ENCODE measurements at regions not wholly inside any gene's neighbourhood (a gene's known extent, or its start where the extent isn't known, plus 50 kb on each side); places are given as distances from the start of the nearest gene placed in this dataset.

DNA sequence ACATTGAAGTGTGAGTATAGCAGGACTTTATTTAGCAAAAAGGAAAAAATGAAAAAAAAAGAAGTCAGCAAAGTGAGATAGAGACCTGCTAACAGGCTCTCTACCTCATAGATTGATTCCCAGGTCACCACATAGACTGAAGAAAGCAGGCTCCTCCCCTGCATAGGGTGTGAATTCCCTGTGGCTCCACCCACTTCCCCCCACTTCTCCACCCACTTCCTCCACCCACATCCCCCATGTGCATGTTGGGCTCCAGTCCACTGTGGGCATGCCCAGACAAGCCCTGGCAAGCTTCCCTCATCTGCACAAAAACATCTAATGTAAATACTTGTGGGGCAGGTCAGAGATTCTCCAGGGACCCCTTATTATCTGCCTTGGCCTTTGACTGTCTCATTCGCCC lies 97.8 kb downstream of the TMEM47 start:
- TF ChIP-seq, protein P1, sequence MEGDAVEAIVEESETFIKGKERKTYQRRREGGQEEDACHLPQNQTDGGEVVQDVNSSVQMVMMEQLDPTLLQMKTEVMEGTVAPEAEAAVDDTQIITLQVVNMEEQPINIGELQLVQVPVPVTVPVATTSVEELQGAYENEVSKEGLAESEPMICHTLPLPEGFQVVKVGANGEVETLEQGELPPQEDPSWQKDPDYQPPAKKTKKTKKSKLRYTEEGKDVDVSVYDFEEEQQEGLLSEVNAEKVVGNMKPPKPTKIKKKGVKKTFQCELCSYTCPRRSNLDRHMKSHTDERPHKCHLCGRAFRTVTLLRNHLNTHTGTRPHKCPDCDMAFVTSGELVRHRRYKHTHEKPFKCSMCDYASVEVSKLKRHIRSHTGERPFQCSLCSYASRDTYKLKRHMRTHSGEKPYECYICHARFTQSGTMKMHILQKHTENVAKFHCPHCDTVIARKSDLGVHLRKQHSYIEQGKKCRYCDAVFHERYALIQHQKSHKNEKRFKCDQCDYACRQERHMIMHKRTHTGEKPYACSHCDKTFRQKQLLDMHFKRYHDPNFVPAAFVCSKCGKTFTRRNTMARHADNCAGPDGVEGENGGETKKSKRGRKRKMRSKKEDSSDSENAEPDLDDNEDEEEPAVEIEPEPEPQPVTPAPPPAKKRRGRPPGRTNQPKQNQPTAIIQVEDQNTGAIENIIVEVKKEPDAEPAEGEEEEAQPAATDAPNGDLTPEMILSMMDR (IDR thresholded peaks at IDR 0.05; ENCODE audit: unreplicated experiment in 3 of 3), result no peak
- H3K27ac Mint-ChIP-seq, result no peak overlapping the region
- H3K4me1 Mint-ChIP-seq, result no peaks in the 10 kb centered on the region
- no peak overlapping the region for H3K4me3 Mint-ChIP-seq
- H3K9me3 Mint-ChIP-seq, result no peaks in the 10 kb centered on the region
- H3K36me3 Mint-ChIP-seq (ENCODE audit: low read depth), result no peaks in the 10 kb centered on the region
- H3K27me3 Mint-ChIP-seq (ENCODE audit: low read depth), result no peaks in the 10 kb centered on the region

DNA sequence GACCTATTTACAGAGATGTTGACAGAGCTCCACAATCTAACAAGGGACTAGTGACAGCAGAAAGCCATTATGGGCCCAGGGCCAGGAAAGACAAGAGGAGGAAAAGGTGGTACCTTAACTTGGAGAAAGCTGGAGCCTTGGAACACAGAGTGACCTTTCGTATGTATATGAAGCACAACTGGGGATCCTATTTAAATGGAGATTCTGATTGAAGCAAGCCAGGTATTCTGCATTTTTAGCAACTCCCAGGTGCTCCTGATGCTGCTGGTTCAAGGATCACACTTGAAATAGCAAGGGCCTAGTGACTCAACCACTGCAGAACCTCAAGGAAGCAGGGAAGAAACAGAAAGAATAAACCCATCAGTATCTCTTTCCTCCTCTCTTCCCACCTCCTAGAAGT lies 99.4 kb downstream of the TMEM47 start:
- H3K27ac Mint-ChIP-seq, result no peak overlapping the region
- no peaks in the 10 kb centered on the region for H3K27me3 Mint-ChIP-seq (ENCODE audit: low read depth)
- no peaks in the 10 kb centered on the region for H3K9me3 Mint-ChIP-seq
- no peaks in the 10 kb centered on the region for H3K4me1 Mint-ChIP-seq
- H3K4me3 Mint-ChIP-seq, result no peak overlapping the region
- TF ChIP-seq, protein P1 (IDR thresholded peaks at IDR 0.05; ENCODE audit: unreplicated experiment in 3 of 3), result no peak
- no peaks in the 10 kb centered on the region for H3K36me3 Mint-ChIP-seq (ENCODE audit: low read depth)

DNA sequence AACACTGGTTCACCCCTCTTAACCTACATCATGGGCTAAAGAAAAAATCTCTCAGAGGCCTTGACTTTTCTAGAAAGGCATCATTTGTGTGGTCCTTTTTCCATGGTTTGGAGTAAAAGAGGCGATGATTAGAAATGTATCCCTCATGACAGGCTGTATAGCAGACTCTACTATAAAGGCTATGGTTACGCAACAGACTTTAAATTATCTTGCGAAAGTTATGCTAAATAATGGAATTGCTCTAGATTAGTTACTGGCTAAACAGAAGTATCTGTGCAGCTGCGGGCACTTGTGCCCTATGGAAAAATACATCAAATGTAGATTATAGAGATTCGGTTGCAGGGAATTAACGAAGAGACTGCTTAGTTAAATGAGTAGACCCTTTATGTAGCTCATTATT lies 101.6 kb downstream of the TMEM47 start:
- Mint-ChIP-seq H3K4me1 (no peaks in the 10 kb centered on the region), H3K36me3 (ENCODE audit: low read depth) (no peaks in the 10 kb centered on the region), H3K27ac (no peak overlapping the region), H3K27me3 (ENCODE audit: low read depth) (no peaks in the 10 kb centered on the region), H3K4me3 (no peak overlapping the region), H3K9me3 (no peaks in the 10 kb centered on the region)
- TF ChIP-seq, protein P1 (IDR thresholded peaks at IDR 0.05; ENCODE audit: unreplicated experiment in 3 of 3), result no peak

DNA sequence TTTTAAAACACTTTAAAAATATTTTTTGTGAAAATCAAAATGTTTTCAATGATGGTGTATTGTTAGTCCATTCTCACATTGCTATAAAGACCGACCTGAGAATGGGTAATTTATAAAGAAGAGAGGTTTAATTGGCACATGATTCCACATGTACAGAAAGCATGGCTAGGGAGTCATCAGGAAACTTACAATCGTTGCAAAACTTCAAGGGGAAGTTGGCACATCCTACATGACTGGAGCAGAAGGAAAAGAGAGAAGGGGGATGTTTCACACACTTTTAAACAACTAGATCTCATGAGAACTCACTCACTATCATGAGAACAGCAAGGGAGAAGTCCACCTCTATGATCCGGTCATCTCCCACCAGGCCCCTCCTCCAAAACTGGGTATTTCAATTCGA lies 110.7 kb downstream of the TMEM47 start:
- TF ChIP-seq, protein P1 (IDR thresholded peaks at IDR 0.05; ENCODE audit: unreplicated experiment in 3 of 3), result no peak
- no peak overlapping the region for H3K27ac Mint-ChIP-seq

DNA sequence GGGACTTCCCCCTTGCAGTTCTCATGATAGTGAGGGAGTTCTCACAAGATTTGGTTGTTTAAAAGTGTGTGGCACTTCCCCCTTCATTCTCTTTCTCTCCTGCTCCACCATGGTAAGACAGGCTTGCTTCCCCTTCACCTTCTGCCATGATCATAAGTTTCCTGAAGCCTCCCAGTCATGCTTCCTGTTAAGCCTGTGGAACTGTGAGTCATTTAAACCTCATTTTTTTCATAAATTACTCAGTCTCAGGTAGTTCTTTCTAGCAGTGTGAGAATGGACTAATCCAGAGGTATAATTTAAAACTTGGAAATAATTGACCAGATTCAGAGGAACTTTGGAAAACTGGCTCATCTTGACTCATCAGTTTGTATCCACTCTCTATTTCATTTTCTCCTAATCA lies 129.0 kb downstream of the TMEM47 start:
- H3K27me3 Mint-ChIP-seq (ENCODE audit: low read depth), result no peaks in the 10 kb centered on the region
- H3K27ac Mint-ChIP-seq, result no peak overlapping the region
- H3K4me1 Mint-ChIP-seq, result no peaks in the 10 kb centered on the region
- H3K36me3 Mint-ChIP-seq (ENCODE audit: low read depth), result no peaks in the 10 kb centered on the region
- TF ChIP-seq, protein P1 (IDR thresholded peaks at IDR 0.05; ENCODE audit: unreplicated experiment in 3 of 3), result no peak
- no peaks in the 10 kb centered on the region for H3K9me3 Mint-ChIP-seq
- no peak overlapping the region for H3K4me3 Mint-ChIP-seq

More for the DNA sequence above, 110.7 kb downstream of the TMEM47 start:
- no peaks in the 10 kb centered on the region for H3K27me3 Mint-ChIP-seq (ENCODE audit: low read depth)
- no peaks in the 10 kb centered on the region for H3K9me3 Mint-ChIP-seq
- no peak overlapping the region for H3K4me3 Mint-ChIP-seq
- no peaks in the 10 kb centered on the region for H3K36me3 Mint-ChIP-seq (ENCODE audit: low read depth)
- no peaks in the 10 kb centered on the region for H3K4me1 Mint-ChIP-seq

DNA sequence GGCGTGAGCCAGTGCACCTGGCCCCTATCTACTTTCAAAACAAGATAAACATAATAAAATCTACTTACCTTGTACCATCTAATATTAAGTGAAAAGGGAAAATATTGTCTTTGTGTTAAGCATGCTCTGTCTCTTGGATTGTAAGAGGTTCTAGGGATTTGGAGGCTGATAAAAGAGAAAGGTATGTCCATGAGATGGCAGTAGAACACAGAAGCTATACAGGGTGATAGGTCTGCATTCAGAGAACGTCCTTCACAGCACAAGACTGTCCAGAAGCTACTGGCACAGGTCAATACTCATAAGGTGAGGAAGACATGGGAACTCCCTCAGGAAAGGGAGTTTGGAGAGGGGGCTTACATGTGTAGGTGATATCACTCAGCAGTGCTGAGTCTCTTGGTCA lies 135.5 kb downstream of the TMEM47 start:
- H3K27me3 Mint-ChIP-seq (ENCODE audit: low read depth), result no peaks in the 10 kb centered on the region
- no peaks in the 10 kb centered on the region for H3K9me3 Mint-ChIP-seq
- TF ChIP-seq, protein P1 (IDR thresholded peaks at IDR 0.05; ENCODE audit: unreplicated experiment in 3 of 3), result no peak
- no peak overlapping the region for H3K4me3 Mint-ChIP-seq
- H3K36me3 Mint-ChIP-seq (ENCODE audit: low read depth), result no peaks in the 10 kb centered on the region
- H3K4me1 Mint-ChIP-seq, result no peaks in the 10 kb centered on the region
- H3K27ac Mint-ChIP-seq, result no peak overlapping the region
